ENCODE measurements at regions not wholly inside any gene's neighbourhood (a gene's known extent, or its start where the extent isn't known, plus 50 kb on each side); places are given as distances from the start of the nearest gene placed in this dataset.

DNA sequence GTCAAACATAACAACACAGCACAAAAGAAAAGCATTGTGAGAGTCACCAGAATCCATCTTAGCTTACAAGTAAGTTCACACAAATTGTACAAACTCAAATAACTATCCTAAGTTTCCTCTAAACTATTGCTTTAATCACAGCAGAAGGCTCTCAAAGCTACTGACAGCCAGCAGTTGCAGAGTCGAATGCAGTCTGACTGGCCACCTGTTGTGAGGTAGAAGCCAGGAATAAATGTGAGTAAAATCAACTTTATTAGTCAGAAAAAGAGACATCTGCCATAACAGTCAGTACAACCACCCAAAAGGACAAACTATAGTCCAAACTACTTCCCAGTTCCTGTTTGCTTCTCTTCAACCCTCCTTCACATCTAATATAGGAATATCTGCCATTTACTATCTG is 231.7 kb upstream of the USP15 start:
- Histone ChIP-seq H4K20me1 (ENCODE audit: insufficient read depth) (no peaks in the 10 kb centered on the region), H3K9me2 (ENCODE audit: insufficient read depth) (no peaks in the 10 kb centered on the region), H2AFZ (no peak overlapping the region), H3F3A (ENCODE audit: insufficient read depth, low read depth) (no peaks in the 10 kb centered on the region), H3K4me2 (no peak overlapping the region), H3K27me3 (ENCODE audit: insufficient read depth, low read depth) (no peaks in the 10 kb centered on the region), H3K79me2 (ENCODE audit: low read depth) (no peaks in the 10 kb centered on the region), H3K9me3 (ENCODE audit: insufficient read depth, low read depth) (no peaks in the 10 kb centered on the region), H3K4me1 (replicated peaks; ENCODE audit: insufficient read depth) (no peaks in the 10 kb centered on the region), H3K27ac (no peak overlapping the region), H3K36me3 (ENCODE audit: low read depth) (no peaks in the 10 kb centered on the region), H3K4me3 (no peak overlapping the region)
- POLR2A ChIA-PET (ENCODE audit: unreplicated experiment), result no interaction called here
- TF ChIP-seq EZH2 (IDR thresholded peaks at IDR 0.05; ENCODE audit: low read depth), result no peak
- TF ChIP-seq, protein P1, sequence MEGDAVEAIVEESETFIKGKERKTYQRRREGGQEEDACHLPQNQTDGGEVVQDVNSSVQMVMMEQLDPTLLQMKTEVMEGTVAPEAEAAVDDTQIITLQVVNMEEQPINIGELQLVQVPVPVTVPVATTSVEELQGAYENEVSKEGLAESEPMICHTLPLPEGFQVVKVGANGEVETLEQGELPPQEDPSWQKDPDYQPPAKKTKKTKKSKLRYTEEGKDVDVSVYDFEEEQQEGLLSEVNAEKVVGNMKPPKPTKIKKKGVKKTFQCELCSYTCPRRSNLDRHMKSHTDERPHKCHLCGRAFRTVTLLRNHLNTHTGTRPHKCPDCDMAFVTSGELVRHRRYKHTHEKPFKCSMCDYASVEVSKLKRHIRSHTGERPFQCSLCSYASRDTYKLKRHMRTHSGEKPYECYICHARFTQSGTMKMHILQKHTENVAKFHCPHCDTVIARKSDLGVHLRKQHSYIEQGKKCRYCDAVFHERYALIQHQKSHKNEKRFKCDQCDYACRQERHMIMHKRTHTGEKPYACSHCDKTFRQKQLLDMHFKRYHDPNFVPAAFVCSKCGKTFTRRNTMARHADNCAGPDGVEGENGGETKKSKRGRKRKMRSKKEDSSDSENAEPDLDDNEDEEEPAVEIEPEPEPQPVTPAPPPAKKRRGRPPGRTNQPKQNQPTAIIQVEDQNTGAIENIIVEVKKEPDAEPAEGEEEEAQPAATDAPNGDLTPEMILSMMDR (conservative IDR thresholded peaks at IDR 0.05), result no peak
- DNase-seq, result no peak
- CTCF ChIA-PET, result no interaction called here
- intact Hi-C loops (cut with micrococcal nuclease; ENCODE audit: unreplicated experiment), result no loop called here
- no TSS peak for BruUV-seq (replicated peaks)

DNA sequence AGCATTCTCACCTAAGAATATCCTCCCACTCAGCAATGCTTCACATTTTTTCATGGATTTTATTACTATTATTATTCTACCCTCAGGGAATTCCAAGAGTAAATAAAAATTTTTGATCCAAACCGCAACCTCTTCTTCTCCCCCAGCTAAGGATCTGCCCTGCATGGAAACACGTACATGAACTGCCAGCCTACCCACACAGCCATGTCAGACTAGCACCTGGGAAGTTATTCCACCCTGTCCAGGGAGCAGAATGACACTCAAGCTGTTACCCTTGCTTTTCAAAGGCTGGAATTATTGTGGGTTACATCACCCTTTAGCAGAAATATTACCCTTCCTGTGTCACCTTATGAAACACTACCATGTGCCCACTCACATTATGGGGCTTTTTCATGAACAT is 227.3 kb upstream of the USP15 start:
- no TSS peak for BruUV-seq (replicated peaks)

DNA sequence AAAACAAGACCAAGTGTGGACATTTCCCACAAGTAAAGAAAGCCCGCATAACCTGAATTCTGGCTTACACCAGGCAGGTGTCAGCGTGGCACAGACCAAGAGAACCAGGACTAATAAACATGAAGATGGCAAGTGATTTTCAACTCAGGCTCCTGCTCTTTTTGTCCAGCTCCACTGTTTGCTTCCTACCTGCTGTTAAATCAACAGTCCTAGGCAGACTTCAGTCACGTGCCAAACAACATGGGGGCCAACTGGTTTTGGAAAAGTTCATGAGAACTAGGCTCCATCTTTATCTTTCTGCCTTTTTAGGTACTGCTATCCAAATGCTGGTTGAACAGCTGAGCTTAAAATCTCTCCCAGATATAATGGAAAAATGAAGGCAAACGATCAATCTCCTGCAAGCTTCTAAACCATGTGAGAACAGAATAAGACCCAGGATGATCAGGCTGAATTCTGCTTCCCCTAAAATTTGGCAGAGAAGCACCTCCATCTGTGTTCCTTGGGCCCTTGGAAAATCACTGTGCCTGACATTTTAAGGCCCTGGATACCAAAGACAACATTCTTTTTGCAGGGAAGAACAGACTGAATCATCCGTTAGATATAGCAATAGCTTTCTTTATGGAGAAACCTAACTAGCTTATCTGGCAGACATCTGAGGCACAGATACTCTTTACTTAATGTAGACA is 215.6 kb upstream of the USP15 start:
- Histone ChIP-seq H3K27me3 (ENCODE audit: insufficient read depth, low read depth) (no peaks in the 10 kb centered on the region), H3K27ac (no peak overlapping the region), H3K9me2 (ENCODE audit: insufficient read depth) (no peaks in the 10 kb centered on the region), H3K4me2 (no peak overlapping the region), H3K79me2 (ENCODE audit: low read depth) (no peaks in the 10 kb centered on the region), H2AFZ (no peak overlapping the region), H3K4me3 (no peak overlapping the region), H4K20me1 (ENCODE audit: insufficient read depth) (no peaks in the 10 kb centered on the region), H3K4me1 (replicated peaks; ENCODE audit: insufficient read depth) (no peaks in the 10 kb centered on the region), H3F3A (ENCODE audit: insufficient read depth, low read depth) (no peaks in the 10 kb centered on the region), H3K9me3 (ENCODE audit: insufficient read depth, low read depth) (no peaks in the 10 kb centered on the region), H3K36me3 (ENCODE audit: low read depth) (no peaks in the 10 kb centered on the region)
- ChIA-PET CTCF (no interaction called here), POLR2A (ENCODE audit: unreplicated experiment) (no interaction called here)
- intact Hi-C loops (cut with micrococcal nuclease; ENCODE audit: unreplicated experiment), result no loop called here
- no peak for TF ChIP-seq EZH2 (IDR thresholded peaks at IDR 0.05; ENCODE audit: low read depth)
- TF ChIP-seq, protein P1 (conservative IDR thresholded peaks at IDR 0.05), result no peak
- no TSS peak for BruUV-seq (replicated peaks)
- DNase-seq, result no peak

More for the DNA sequence above, 227.3 kb upstream of the USP15 start:
- Histone ChIP-seq H3K36me3 (ENCODE audit: low read depth) (no peaks in the 10 kb centered on the region), H3K4me3 (no peak overlapping the region), H3K9me3 (ENCODE audit: insufficient read depth, low read depth) (no peaks in the 10 kb centered on the region), H4K20me1 (ENCODE audit: insufficient read depth) (no peaks in the 10 kb centered on the region), H3K79me2 (ENCODE audit: low read depth) (no peaks in the 10 kb centered on the region), H3K27me3 (ENCODE audit: insufficient read depth, low read depth) (no peaks in the 10 kb centered on the region), H3K4me1 (replicated peaks; ENCODE audit: insufficient read depth) (no peaks in the 10 kb centered on the region), H3F3A (ENCODE audit: insufficient read depth, low read depth) (no peaks in the 10 kb centered on the region), H3K27ac (no peak overlapping the region), H3K4me2 (no peak overlapping the region), H3K9me2 (ENCODE audit: insufficient read depth) (no peaks in the 10 kb centered on the region), H2AFZ (no peak overlapping the region)
- intact Hi-C loops (cut with micrococcal nuclease; ENCODE audit: unreplicated experiment), result loop anchor here (5.0 kb wide), 1 partner anchor 546 kb away; no protein-coding TSS in a partner anchor
- no peak for TF ChIP-seq EZH2 (IDR thresholded peaks at IDR 0.05; ENCODE audit: low read depth)
- TF ChIP-seq, protein P1 (conservative IDR thresholded peaks at IDR 0.05), result no peak
- CTCF ChIA-PET, result interaction anchor here (0.5 kb wide), 1 partner anchor 772 kb away, joined by 4 read pairs; no protein-coding TSS in a partner anchor
- POLR2A ChIA-PET (ENCODE audit: unreplicated experiment), result no interaction called here
- no peak for DNase-seq
